Pulmonary artery endothelial cell (primary cell): ENCODE measurements at regions not wholly inside any gene's neighbourhood (a gene's known extent, or its start where the extent isn't known, plus 50 kb on each side); places are given as distances from the start of the nearest gene placed in this dataset.

Experiments used
- DNase-seq: peaks from one replicate; pipeline ENCODE4 v3.0.0-alpha.2; 2011; ENCODE audit warnings: low read depth, low spot score

GRCh38 chr21:24411429-24411828 lies 1195.9 kb downstream of the MRPL39 start:
- DNase-seq = no peak

DNA sequence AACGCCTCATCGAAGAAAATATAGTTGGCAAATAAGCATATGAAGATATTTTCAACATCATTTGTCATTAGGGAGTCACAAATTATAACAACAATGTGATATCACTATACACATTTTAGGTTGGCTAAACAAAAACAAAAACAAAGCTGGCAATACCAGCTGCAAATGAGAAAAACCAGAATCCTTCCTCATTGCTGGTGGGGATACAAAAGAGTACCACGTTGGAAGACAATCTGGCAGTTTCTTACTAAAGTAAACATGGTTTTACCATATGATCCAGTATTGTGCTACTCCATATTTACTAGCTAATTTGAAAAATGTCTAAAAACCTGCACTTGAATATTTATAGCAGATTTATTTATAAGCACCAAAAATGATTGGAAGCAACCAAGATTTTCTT lies 1204.1 kb downstream of the MRPL39 start:
- DNase-seq = no peak

- no peak for DNase-seq
These were observed 1211.9 kb downstream of the MRPL39 start for GRCh38 chr21:24395320-24395923.

GRCh38 chr21:24375201-24375600 lies 1232.1 kb downstream of the MRPL39 start:
- no peak for DNase-seq

- DNase-seq = no peak
These were observed 1234.8 kb downstream of the MRPL39 start for GRCh38 chr21:24372506-24372905.

- DNase-seq = no peak
These were observed 1237.5 kb downstream of the MRPL39 start for GRCh38 chr21:24369746-24370145.

GRCh38 chr21:24369278-24369677 lies 1238.0 kb downstream of the MRPL39 start:
- no peak for DNase-seq

GRCh38 chr21:24367936-24368335 lies 1239.3 kb downstream of the MRPL39 start:
- DNase-seq = no peak

GRCh38 chr21:24353492-24353891 lies 1253.8 kb downstream of the MRPL39 start:
- DNase-seq = no peak

DNA sequence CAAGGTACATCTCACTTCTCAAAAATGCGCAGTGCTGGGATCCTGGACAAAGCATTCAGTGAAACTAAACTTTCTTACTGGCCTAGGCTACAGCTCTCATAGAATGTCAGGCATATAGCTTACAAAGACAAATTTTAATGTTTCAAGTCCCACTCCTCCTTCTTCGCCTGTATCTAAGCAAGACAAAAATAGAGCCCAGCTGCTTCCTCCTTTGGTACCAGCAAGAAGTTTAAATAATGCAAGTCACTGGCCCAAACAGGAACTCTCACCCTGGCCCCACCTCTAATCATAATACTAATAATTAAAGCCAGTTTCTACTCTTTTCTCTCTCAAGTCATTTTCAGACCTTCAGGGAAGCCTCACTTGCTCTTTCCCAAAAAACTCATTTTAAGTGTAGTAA lies 1267.9 kb downstream of the MRPL39 start:
- DNase-seq = no peak

DNA sequence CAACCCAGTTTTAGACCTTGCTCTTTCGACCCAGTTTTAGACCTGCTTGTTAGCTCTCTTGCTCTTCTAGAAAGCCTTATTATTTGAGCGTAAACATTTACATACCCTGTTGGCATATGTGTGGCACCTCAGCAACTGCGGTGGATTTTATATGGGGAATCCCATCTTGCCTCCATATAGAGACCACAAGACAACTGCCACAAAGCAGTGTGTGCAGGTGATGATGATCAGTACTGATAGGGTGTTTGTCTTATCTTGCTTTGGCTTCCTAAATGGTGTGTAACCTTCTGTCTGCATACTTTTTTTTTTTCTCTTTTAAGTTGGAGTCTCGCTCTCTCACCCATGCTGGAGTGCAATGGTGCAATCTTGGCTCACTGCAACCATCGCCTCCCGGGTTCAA lies 1270.8 kb downstream of the MRPL39 start:
- DNase-seq = no peak

DNA sequence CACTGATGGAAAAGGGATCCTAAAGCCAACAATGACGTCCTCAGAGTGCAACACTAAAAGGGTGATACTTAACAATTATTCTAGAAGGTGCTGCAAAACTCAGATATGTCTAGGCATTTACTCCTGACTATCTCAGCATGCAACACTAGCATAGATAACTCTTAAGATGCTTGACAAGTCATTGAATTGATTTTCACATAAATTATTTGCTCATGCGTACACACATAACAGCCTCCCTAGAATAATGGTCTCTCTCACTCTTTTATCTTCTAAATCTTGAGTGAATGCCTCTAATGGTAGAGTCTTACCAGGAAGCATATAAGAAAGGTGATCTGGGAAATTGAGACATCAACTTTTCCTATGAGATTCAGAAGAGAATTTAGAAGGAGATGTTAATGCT lies 1283.7 kb downstream of the MRPL39 start:
- DNase-seq = no peak

- no peak for DNase-seq
These were observed 1290.9 kb downstream of the MRPL39 start for GRCh38 chr21:24316277-24316922.

- DNase-seq = no peak
These were observed 1296.5 kb downstream of the MRPL39 start for GRCh38 chr21:24310788-24311187.

GRCh38 chr21:24308183-24308582 lies 1299.1 kb downstream of the MRPL39 start:
- no peak for DNase-seq

- no peak for DNase-seq
These were observed 1304.9 kb downstream of the MRPL39 start for GRCh38 chr21:24302400-24302799.

GRCh38 chr21:24298040-24298439 lies 1309.2 kb downstream of the MRPL39 start:
- DNase-seq = no peak

GRCh38 chr21:24294171-24294570 lies 1313.1 kb downstream of the MRPL39 start:
- no peak for DNase-seq

DNA sequence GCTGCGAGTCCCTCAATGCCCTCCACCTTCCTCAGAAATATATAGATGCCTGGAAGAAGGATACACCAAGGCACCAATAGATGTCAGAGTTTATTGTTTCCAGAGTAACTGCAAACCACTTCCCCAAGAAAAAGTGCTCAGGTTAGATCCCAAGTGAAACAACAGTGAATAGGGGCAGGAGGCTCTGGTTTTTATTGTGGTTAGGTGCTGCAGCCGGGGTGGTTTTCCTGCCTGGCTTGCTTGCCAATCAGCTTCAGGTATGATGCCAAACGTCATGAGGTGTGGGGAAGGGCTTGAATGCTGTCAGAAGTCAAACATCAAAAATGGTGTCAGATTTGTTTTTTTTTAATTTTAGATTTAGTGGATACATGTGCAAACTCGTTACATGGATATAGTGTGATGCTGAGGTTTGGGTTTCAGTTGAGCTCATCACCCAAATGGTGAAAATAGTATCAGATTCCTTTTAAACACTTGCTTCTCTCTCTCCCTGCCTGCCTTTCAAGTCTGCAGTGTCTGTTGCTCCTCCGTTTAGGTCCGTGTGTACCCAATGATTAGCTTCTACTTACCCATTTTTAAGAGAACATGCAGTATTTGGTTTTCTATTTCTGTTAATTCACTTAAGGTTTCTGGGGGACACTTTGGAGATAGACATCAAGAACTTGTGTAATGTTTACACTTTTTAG lies 1317.0 kb downstream of the MRPL39 start:
- DNase-seq = no peak

DNA sequence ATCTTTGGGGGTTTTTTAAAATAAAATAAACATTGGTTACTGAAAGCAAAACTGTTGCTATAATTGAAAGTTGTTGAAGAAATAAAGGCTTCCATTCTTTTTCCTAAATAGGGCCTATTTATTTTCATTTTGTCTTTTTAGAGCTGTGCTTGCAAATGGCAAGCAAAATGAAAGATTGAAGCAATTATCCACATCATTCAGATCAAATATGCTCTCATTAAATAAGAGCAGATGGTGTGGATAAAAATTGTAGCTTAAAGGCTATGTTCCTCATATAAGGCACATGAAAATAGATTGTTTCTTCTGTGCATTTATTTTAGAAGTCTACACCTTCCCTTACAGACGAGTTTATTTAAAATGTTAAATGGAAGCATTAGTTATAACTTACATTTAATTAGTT lies 1317.7 kb downstream of the MRPL39 start:
- DNase-seq = no peak

GRCh38 chr21:24280596-24280995 lies 1326.7 kb downstream of the MRPL39 start:
- DNase-seq = no peak

- no peak for DNase-seq
These were observed 1328.6 kb downstream of the MRPL39 start for GRCh38 chr21:24278711-24279110.

- DNase-seq = no peak
These were observed 1331.1 kb downstream of the MRPL39 start for GRCh38 chr21:24276204-24276603.
